NCI-H187 (cell line): ENCODE measurements at regions not wholly inside any gene's neighbourhood (a gene's known extent, or its start where the extent isn't known, plus 50 kb on each side); places are given as distances from the start of the nearest gene placed in this dataset.

ENCODE experiments used
- DNase-seq, 2 experiments: peaks; one replicate each; lab custom pipeline; 2025; lab: John Stamatoyannopoulos, UW

- DNase-seq = no peak
Measured at GRCh38 chr9:103789686-103790085, 304.4 kb upstream of the SMC2 start.

- no peak for DNase-seq
Measured at GRCh38 chr9:103798620-103799019, 295.5 kb upstream of the SMC2 start.

- no peak for DNase-seq
Measured at GRCh38 chr9:103799959-103800358, 294.1 kb upstream of the SMC2 start.

- no peak for DNase-seq
Measured at GRCh38 chr9:103802068-103802467, 292.0 kb upstream of the SMC2 start.

GRCh38 chr9:103803245-103803644, 290.9 kb upstream of the SMC2 start:
- DNase-seq = no peak

- no peak for DNase-seq
Measured at GRCh38 chr9:103804077-103804735, 289.9 kb upstream of the SMC2 start.

- no peak for DNase-seq
Measured at GRCh38 chr9:103809745-103810144, 284.4 kb upstream of the SMC2 start.

GRCh38 chr9:103811462-103811861, 282.6 kb upstream of the SMC2 start:
- no peak for DNase-seq

- no peak for DNase-seq
Measured at GRCh38 chr9:103816146-103816545, 278.0 kb upstream of the SMC2 start.

- DNase-seq = no peak
Measured at GRCh38 chr9:103819936-103820335, 274.2 kb upstream of the SMC2 start.

GRCh38 chr9:103821115-103821514, 273.0 kb upstream of the SMC2 start:
- no peak for DNase-seq

- DNase-seq = no peak
Measured at GRCh38 chr9:103837940-103838339, 256.2 kb upstream of the SMC2 start.

GRCh38 chr9:103839197-103839596, 254.9 kb upstream of the SMC2 start:
- no peak for DNase-seq

- no peak for DNase-seq
Measured at GRCh38 chr9:103867886-103868285, 226.2 kb upstream of the SMC2 start.

GRCh38 chr9:103872811-103873210, 221.3 kb upstream of the SMC2 start:
- DNase-seq = no peak

- DNase-seq = no peak
Measured at GRCh38 chr9:103881419-103881818, 212.7 kb upstream of the SMC2 start.

GRCh38 chr9:103889989-103890388, 204.1 kb upstream of the SMC2 start:
- no peak for DNase-seq

GRCh38 chr9:103894184-103894583, 199.9 kb upstream of the SMC2 start:
- DNase-seq = no peak

GRCh38 chr9:103898550-103898949, 195.6 kb upstream of the SMC2 start:
- no peak for DNase-seq

- no peak for DNase-seq
Measured at GRCh38 chr9:103899866-103900265, 194.2 kb upstream of the SMC2 start.

GRCh38 chr9:103900466-103900865, 193.6 kb upstream of the SMC2 start:
- DNase-seq = no peak

GRCh38 chr9:103902263-103902662, 191.8 kb upstream of the SMC2 start:
- DNase-seq = no peak

- DNase-seq = no peak
Measured at GRCh38 chr9:103904242-103904641, 189.9 kb upstream of the SMC2 start.

- DNase-seq = no peak
Measured at GRCh38 chr9:103913899-103914298, 180.2 kb upstream of the SMC2 start.
